Stimulated activated CD4-positive, alpha-beta T cell treated with anti-CD3 and anti-CD28 coated beads, Interleukin-12 subunit alpha, Interleukin-12 subunit beta, amount 100 ng/mL, for 24 hours (primary cell): ENCODE measurements at regions not wholly inside any gene's neighbourhood (a gene's known extent, or its start where the extent isn't known, plus 50 kb on each side); places are given as distances from the start of the nearest gene placed in this dataset.

Experiments used
- DNase-seq, 2 experiments: peaks; one replicate each; pipeline ENCODE4 v3.0.0-alpha.2; 2020; ENCODE audit warnings: low read depth in 2 of 2

DNA sequence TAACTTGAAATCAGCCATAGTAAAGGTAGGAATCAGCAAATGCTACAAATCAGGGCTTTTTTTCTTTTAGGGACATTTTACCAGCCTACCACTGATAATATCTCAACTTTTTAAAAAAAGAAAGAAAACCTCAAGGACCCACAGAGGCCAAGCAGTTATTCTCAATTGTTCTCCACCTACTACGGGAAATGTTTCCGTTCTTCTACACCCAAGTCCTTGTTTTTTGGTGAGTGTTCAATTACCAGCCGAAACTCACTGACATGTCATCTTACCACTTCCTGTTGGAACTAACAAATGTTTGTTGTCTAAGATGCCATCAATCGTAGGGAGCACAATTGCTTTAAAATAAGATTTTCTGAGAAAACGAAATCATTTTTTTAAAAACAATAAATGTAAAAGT lies 50.2 kb upstream of the CDK1 start:
- no peak for DNase-seq

DNA sequence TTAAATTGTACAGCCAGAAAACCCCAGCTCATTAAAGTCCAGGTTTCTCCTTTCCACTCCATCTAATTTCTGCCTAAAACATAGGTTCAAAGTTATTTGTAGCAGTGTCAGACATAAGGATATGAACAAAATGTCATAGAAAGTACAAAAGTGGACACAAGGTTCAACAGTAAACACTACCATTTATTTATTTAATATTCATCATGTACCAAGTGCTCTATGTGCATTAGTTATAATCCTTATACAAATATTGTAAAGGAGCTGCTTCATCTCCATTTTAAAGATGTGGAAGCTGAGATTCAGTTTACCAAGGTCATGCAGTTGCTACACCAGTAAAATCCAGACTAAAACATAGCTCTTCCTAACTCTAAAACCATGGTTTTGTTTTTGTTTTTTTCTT lies 52.0 kb upstream of the CDK1 start:
- no peak for DNase-seq

DNA sequence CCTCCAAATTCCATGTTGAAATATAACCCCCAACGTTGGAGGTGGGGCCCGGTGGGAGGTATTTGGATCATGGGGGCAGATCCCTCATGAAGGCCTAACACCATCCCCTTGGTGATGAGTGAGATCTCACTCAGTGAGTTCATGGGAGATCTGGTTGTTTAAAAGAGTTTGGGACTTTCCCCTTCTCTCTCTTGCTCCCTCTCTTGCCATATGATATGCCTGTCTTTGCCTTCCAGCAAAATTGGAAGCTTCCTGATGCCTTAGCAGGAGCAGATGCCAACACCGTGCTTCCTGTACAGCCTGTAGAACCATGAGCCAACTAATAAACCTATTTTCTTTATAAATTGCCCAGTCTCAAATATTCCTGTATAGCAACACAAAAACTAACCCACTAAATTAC lies 55.7 kb upstream of the CDK1 start:
- DNase-seq = no peak

DNA sequence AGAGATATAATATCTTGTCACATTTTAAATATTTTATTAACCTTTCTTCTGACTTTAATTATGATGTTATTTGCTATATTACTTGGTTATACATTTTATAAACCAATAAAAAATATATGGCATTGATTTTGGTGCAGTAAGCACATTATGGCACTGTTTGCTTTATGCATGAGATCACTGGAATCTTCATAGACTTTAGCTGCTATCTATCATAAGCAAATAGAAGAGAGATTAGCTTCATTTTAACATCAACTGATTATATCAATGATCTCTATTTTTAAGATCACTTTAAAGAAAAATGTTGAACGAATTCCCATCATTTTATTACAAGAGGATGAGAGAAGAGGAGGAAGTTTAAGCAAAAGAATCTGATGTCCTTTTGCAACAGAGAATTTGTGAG lies 58.6 kb upstream of the CDK1 start:
- DNase-seq = no peak

DNA sequence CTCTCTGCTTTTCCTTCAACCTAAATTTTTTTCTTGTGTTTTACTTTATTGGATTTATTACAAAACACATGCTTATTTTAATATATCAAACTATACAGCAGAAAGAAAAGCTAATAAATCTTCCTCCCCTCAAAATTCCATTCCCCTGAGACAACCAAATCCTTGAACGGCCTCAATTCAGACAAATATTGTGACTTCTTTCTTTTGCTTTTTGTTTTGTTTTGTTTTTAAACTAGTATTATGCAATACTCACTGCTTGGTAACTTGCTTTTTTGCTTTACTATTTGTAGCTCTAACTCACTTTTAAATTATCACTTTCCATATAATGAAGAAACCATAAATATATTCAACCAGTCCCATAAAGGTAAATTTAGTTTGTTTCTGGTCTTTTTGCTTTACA lies 59.4 kb upstream of the CDK1 start:
- no peak for DNase-seq

DNA sequence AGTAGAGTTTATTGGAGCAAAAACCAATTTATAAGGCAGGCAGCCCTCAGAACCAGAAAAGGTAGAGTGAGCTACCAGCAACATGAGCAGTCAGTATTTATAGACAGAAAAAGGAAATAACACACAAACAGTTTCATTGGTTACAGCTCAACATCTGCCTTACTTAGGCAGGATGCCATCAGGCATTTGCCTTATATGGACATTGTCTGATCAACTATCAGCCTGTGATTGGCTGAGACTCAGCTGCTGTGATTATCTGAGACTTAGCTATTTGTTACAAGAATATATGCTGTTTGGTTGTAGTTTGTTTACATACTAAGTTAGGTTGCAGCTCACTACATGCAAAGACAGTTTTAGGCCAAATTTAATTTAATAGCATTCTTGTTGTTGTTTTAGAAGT lies 60.4 kb upstream of the CDK1 start:
- DNase-seq = no peak

DNA sequence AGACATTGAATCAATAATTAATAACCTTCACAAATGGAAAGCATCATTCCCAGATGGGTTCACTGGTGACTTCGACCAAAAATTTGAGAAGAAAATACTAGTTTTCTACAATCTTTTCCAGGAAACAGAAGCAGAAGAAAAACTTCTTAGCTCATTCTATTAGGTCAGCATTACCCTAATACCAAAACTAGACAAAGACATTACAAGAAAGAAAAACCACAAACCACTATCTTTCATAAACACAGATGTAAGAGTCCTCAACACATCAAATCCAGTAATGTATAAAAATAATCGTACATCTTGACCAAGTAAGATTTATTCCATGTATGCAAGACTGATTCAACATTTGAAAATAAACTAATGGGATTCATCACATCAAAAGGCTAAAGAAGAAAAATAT lies 64.0 kb upstream of the CDK1 start:
- no peak for DNase-seq

DNA sequence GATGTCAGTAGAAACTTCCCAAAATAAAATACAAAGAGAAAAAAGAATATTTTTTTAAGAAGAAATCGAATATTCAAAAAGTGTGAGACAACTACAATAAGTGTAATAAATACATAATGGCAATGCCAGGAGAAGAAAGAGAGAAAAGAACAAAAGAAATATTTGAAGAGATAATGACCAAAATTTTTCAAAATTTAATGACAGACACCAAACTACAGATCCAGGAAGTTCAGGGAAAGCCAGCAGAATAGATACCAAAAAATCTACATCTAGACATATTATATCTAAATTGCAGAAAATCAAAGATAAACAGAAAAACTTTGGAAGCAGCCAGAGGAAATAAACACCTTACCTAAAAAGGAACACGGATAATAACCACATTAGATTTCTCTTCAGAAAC lies 66.8 kb upstream of the CDK1 start:
- no peak for DNase-seq

DNA sequence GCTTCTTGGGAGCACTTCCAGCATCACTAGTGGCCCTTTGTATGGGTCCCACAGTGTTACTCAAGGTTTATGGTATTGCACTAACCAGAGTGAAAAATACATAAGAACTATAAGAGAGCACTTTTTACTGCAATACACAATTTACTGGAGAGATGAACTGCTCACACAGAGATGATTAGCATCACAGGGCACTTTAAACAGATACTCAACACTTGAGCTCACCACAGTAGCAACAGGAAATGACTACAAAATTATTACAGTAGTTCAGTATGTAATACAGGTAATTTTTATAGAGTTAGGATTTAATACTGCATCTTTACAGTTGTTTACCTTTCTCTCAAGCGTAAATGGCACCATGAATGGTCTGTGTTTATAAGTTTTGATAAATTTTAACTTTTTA lies 68.2 kb upstream of the CDK1 start:
- DNase-seq = no peak

DNA sequence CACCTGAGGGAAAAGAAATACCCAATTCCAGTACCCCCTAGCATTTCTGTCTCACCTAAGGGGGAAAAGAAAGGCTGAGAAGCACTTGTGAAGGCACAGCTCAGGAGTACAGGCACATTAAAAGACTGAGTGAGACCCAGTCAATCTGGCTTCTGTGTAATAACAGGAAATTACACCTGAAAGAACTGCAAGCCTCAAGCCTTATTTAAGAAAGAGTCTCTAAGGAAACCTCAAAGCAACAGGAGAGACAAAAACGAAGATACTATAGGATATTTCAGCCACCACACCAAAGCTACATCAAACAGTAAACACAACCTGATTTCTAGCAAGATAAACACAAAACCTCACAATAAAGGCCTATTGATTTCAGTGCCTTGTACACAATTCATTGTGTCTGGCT lies 69.6 kb upstream of the CDK1 start:
- no peak for DNase-seq

DNA sequence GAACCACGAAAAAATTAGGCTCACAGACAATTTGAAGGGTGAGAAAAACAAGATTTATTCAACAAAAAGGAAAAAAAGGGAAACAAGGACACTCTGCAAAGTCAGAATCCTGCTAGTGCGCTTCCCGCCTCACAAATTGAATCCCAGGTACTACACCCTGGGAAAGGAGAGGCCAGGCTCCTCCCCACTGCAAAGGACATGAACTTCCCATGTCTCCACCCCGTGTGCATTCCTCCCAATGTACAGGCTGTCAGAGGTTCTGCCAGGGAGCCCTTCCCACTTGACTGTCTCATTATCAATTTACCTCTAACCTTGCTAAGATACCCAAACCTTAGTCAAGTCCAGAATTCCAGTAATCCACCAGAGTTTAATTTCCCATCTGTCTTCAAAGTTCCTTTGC lies 70.4 kb upstream of the CDK1 start:
- DNase-seq = no peak

DNA sequence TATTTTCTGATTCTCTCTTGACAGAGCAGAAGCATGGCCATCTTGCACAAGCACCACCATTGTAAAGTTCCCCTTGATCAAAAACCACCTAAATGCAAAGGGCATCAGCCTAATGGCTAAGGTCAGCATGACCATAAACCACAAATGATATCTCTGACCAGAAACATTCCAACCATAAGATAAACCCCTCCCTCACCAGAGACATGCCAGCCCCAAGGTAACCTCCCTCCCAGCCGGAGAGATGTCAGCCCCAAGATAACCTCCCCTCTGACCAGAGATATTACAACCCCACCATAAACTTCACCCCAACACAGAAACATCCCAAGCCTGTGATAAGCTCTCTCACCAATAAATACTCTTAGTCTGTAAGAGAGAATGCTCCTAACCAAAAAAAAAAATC lies 72.1 kb upstream of the CDK1 start:
- DNase-seq = no peak

DNA sequence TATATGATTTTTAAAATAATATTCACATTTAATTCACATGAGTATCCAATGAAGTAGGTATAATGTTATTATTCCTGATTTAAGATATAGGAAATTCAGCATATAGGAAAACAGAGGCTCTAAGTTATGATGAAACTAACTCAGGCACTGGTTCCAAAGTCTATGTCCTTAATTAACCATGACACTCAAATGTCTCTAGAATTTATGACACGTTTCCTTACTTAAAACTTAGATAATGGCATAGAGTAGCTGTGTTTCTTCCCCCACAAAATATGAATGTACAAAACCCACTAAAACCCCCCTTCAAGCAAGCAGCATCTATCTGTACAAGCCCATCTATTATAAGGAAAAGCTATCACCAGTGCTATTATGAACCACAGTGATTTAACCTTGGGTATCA lies 72.9 kb upstream of the CDK1 start:
- DNase-seq = no peak

DNA sequence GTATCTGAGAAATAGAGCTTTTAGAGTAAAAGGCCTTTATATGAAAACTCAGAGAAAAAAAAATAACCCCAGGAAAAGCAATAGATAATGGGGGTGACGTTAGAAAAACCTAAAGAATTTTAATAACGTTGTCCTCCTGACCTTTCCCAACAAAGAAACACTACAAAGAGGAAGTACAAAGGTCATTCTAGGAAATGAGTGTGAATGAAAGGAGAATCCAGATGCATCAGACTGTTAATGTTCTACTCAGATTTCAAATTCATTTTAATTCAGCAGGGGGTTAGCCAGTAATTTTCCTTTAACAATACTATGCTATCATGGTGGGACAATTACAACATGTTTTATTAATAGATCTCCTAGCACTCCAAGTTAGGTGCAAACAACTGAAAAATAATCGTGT lies 73.8 kb upstream of the CDK1 start:
- no peak for DNase-seq

DNA sequence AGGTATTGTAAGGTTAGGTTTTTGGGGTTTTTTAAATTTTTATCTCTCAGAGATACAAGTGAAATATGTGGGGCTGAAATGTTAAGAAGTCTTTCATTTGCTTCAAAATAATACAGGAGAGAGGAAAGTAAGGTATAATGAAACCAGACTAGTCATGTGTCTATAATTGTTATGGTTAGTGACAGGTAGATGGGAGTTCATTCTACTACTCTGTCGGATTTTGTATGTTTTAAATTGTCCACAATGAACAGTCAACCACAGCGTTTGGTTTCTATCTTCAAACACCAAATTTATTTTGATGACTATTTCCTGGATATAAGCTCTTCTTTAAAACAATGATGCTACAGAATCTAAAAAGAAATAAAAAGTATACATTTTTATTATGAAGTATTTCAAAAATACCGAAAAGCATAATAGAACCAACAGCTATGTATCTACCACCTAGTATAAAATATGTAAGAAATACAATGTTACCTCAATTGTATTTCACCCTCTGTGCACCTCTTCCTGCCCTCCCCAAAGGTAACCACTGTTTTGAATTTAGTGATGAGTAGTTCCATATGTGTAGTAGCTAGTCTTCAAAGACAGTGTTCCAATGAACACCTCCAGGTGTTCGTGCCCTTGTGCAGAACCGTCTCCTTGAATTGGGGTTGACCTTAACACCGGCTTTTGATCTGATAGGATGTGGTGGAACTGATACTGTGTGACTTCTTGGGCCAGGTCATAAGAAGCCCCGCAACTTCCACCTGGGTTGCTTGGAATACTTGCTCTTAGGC lies 74.8 kb upstream of the CDK1 start:
- DNase-seq = no peak

DNA sequence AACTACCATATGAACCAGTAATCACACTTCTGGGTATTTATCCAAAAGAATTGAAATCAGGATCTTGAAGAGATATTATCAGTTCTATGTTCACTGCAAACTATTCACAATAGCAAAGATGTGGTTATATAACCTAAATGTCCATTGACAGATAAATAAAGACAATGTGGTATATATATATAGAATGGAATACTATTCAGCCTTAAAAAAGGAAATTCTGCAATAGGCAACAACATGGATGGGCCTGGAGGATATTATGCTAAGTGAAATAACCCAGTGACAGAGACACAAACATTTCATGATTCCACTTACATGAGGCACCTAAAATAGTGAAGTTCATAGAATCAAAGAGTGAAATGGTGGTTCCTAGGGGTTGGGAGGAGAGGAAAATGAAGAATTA lies 90.6 kb upstream of the CDK1 start:
- no peak for DNase-seq

DNA sequence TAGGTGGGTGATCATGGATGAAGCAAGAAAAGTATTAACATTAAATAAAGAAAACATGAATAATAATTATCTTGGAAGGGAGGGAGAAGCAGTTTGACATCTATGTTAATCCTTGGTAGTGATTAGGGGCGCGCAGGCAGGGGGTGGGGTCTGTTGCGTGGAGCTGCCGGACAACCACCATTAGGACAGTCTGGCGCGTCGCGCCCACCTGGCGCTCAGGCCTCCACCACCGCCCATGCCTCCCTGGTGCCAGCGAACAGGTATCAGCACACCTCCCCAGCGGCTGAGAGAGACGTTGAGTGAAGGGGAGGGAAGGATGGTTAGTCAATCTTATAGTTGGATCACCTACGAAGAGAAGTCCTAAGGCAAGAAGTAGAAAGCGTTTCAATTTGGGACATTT lies 94.2 kb upstream of the CDK1 start:
- no peak for DNase-seq

DNA sequence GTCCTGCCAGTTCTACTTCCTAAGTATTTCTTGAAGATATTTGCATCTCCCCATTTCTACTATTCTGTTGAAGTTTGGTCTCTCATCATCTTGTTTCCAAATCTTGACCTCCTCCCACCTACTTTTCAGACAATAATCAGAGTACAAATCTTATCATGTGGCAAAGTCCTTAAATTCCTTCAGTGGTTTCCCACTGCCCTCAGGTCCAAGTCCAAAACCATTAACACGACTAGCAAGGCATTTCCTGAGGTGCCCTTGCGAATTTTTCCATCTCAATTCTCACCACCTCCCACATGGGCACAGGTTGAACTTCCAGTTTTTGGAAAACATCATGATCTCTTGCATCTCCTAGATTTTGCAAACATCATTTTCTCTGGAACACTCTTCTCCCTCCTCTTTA lies 97.2 kb upstream of the CDK1 start:
- DNase-seq = no peak

DNA sequence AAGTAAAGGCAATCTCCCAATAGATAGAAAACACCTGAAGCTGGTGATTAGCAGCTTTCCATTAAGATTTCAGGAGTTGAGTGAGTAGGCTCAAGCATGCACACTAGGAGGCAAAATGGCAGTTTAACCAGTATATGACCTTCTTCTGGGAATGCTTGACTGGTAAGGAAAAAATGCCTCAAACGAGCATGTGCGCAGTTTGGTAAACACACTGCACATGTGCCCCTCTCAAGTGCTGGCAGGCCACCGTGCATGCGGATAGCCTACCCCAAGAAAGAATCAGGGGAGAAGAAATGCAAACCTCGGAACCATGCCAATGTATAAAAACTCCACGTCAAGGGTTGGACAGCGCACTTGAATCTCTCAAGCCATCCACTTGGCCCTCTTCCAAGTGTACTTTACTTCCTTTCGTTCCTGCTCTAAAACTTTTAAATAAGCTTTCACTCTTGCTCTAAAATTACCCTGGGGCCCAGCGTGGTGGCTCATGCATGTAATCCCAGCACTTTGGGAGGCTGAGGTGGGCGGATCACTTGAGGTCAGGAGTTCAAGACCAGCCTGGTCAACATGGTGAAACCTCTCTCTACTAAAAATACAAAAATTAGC lies 98.8 kb upstream of the CDK1 start:
- DNase-seq = no peak

DNA sequence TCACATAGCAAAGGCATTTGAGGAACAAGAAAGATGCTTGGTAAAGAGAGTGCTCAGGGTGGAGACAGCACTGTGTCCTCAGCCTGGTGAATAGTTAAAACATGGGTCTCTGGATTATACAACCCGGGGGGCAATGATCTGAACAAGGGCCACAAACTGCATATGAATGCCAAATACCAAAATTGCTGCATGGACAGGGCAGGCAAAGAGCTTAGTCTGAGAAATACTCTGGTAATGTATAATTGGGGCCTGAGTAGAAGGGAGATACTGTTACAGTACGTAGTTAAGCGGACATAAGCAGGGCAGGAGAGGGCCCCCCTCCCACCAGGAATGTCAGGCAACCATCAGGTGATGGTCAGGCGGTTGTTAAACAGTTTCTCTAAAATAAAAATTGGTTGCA lies 99.3 kb upstream of the CDK1 start:
- no peak for DNase-seq

DNA sequence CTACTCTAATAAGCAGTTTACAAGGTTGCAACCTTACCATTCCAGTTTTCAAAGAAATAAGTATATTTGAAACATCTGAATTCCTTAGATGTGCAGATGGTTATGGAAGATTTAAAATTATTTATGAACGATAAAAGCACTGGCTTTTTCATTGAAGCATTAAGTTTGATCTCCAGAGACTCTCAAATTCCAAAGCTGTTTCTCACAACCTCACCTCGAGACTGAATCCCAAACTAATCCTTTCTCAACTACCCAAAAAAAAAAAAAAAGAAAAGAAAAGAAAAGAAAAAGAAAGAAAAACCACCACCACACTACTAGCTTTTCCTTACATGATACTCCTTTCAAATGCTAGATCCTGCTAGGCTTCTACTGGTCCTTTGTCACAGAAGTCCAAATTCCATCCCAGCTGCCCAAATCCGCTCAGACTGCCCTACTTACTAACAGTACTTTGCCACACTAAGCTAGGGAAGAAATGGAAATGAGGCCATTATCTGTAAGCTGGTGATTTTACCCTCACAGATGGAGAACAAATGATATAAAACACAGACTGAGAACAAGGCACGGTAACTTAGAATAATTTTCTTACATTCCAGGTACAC lies 100.6 kb upstream of the CDK1 start:
- no peak for DNase-seq

DNA sequence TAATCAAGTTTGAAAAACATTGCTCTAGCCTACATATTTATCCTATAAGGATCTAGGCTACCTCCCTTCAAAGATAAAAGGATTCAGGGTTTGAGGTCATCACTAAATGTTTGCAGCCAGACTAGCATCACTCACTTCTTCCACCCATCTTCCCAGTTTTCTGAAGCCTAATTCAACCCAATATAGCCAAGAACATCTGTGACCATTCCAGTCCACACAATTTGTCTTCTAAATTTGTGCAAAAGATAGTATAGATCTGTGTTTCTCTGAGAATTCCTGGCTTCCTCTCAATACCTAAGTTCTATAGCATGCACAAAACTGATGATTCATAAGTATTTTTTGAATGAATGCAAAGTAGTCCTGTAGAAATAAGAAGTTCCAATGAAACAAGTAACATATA lies 103.0 kb upstream of the CDK1 start:
- DNase-seq = no peak

DNA sequence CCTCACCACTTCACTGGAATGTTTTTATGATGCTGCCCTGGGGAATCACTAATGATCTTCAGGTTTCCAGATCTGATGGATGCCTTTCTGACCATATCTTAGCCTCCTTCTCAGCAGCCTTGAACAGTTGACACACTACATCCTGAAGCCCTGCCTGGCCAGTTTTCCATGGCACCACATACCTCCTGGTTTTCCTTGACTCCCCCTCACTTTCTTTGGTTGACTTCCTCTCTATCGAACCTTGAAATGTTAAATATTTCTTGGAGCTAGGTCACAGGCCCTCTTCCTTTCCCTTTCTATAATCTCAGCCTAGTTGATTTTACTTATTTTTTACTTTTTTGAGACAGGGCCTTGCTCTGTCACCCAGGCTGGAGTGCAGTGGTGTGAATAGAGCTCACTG lies 108.8 kb upstream of the CDK1 start:
- no peak for DNase-seq

DNA sequence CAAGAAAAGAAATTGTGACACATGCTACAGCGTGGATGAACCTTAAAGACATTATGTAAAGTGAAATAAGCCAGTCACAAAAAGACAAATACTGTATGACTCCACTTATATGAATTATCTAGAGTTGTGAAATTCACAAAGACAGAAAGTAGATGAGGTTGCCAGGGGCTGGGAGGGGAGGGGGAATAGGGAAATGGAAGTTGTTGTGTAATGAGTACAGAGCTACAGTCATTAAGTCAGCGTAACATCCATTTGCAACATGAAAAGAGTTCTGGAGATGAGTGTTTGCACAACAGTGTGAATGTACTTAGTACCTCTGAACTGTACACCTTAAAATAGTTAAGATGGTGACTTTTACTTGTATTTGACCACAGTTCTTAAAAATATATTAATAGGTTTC lies 112.1 kb upstream of the CDK1 start:
- no peak for DNase-seq
